ENCODE measurements at regions not wholly inside any gene's neighbourhood (a gene's known extent, or its start where the extent isn't known, plus 50 kb on each side); places are given as distances from the start of the nearest gene placed in this dataset.

DNA sequence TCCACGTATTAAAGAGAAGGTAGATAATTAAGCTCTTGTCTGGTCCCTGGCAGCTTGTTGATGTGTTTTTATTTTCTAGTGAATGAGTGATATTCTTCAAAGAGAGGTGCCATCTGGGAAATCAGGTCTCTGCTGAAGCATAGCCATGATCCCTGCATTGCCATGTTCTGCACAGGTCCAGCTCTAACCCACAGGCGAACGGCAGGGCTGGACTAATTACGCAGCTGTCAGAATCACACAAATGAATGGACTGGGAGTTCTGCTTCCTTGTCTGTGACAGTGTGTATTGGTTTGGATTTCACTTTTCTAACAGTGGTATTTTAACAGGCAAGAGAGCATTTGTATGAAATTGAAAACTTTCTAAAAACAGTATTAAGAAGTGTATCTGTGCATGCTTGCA lies 235.6 kb downstream of the FAT3 start:
- no peaks in the 10 kb centered on the region for H3K36me3 ChIP-seq (ENCODE audit: control insufficient read depth, insufficient read depth, low read length)
- H2AFZ ChIP-seq (ENCODE audit: low read length), result no peak overlapping the region
- DNase-seq (ENCODE audit: low read depth in 2 of 2), result no peak
- H3K4me2 ChIP-seq (ENCODE audit: extremely low read depth, insufficient read depth, low read length), result no peak overlapping the region
- no peak overlapping the region for H3K4me3 ChIP-seq (replicated peaks in 1 of 4; ENCODE audit: control extremely low read depth in 1 of 4, insufficient read depth in 1 of 4, low read depth in 3 of 4, low read length in 4 of 4)
- H3K27ac ChIP-seq (ENCODE audit: insufficient read depth, low read length), result no peak overlapping the region
- H3K9ac ChIP-seq (ENCODE audit: insufficient read depth, low read length), result no peak overlapping the region
- no peaks in the 10 kb centered on the region for H3K4me1 ChIP-seq (ENCODE audit: control insufficient read depth, extremely low read depth, insufficient read depth, low read length)
- H3K79me2 ChIP-seq (ENCODE audit: control insufficient read depth, insufficient read depth, low read length), result no peaks in the 10 kb centered on the region
- TF ChIP-seq EZH2 (IDR thresholded peaks at IDR 0.05; ENCODE audit: low read length, missing control alignments), result no peak
- TF ChIP-seq, protein P1, sequence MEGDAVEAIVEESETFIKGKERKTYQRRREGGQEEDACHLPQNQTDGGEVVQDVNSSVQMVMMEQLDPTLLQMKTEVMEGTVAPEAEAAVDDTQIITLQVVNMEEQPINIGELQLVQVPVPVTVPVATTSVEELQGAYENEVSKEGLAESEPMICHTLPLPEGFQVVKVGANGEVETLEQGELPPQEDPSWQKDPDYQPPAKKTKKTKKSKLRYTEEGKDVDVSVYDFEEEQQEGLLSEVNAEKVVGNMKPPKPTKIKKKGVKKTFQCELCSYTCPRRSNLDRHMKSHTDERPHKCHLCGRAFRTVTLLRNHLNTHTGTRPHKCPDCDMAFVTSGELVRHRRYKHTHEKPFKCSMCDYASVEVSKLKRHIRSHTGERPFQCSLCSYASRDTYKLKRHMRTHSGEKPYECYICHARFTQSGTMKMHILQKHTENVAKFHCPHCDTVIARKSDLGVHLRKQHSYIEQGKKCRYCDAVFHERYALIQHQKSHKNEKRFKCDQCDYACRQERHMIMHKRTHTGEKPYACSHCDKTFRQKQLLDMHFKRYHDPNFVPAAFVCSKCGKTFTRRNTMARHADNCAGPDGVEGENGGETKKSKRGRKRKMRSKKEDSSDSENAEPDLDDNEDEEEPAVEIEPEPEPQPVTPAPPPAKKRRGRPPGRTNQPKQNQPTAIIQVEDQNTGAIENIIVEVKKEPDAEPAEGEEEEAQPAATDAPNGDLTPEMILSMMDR (conservative IDR thresholded peaks at IDR 0.05 in 1 of 2, IDR thresholded peaks at IDR 0.05 in 1 of 2; ENCODE audit: low read depth in 1 of 2, low read length in 2 of 2), result no peak
- no peaks in the 10 kb centered on the region for H4K20me1 ChIP-seq (ENCODE audit: control insufficient read depth, extremely low read depth, insufficient read depth, low read length)
- no peaks in the 10 kb centered on the region for H3K27me3 ChIP-seq (ENCODE audit: control insufficient read depth, insufficient read depth, low read length)
- no peaks in the 10 kb centered on the region for H3K9me3 ChIP-seq (ENCODE audit: control insufficient read depth, insufficient read depth, low read depth, low read length)

DNA sequence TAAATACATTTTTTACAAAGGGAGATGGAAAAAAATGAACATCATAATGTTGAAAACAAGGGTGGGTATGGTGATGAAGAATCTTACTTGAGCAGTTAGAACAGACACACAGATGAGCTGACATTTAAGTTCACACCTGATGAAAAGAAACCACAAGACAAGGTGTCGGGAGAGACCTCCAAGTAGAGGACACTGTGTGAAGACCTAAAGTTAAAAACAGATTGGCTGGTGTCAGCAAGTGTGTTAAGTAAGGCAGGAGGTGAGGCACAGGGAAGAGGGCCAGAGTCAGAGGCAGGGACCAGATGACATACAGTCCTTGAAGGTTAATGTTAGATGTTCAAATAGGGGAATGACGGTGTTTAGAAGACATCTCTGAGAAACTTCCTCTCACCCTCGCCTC lies 236.8 kb downstream of the FAT3 start:
- Histone ChIP-seq H3K4me3 (replicated peaks in 1 of 4; ENCODE audit: control extremely low read depth in 1 of 4, insufficient read depth in 1 of 4, low read depth in 3 of 4, low read length in 4 of 4) (no peak overlapping the region), H3K36me3 (ENCODE audit: control insufficient read depth, insufficient read depth, low read length) (no peaks in the 10 kb centered on the region), H2AFZ (ENCODE audit: low read length) (no peak overlapping the region), H3K4me1 (ENCODE audit: control insufficient read depth, extremely low read depth, insufficient read depth, low read length) (no peaks in the 10 kb centered on the region), H3K27ac (ENCODE audit: insufficient read depth, low read length) (no peak overlapping the region), H4K20me1 (ENCODE audit: control insufficient read depth, extremely low read depth, insufficient read depth, low read length) (no peaks in the 10 kb centered on the region), H3K9me3 (ENCODE audit: control insufficient read depth, insufficient read depth, low read depth, low read length) (no peaks in the 10 kb centered on the region), H3K79me2 (ENCODE audit: control insufficient read depth, insufficient read depth, low read length) (no peaks in the 10 kb centered on the region), H3K9ac (ENCODE audit: insufficient read depth, low read length) (no peak overlapping the region), H3K4me2 (ENCODE audit: extremely low read depth, insufficient read depth, low read length) (no peak overlapping the region), H3K27me3 (ENCODE audit: control insufficient read depth, insufficient read depth, low read length) (no peaks in the 10 kb centered on the region)
- DNase-seq (ENCODE audit: low read depth in 2 of 2), result no peak
- TF ChIP-seq EZH2 (IDR thresholded peaks at IDR 0.05; ENCODE audit: low read length, missing control alignments), result no peak

DNA sequence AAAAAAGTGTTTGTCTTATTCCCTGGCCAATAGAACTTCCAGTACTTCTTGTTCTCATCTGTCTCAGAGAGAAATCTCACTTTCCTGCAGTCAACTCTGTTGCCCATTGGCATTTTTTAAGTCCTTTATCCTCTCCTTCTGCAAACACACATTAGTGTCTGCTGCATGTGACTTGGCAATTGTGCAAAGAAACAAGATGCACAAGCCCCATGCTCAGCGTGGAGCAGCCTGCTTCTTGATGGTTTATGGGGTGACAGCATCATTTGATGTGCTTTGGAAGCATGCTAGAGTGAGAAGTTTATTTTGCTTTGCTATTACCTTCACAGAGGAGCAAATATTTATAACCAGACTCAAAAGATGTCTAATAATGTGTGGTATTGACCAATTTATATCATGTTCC lies 238.2 kb downstream of the FAT3 start:
- no peak overlapping the region for H2AFZ ChIP-seq (ENCODE audit: low read length)
- TF ChIP-seq EZH2 (IDR thresholded peaks at IDR 0.05; ENCODE audit: low read length, missing control alignments), result no peak
- TF ChIP-seq, protein P1 (conservative IDR thresholded peaks at IDR 0.05 in 1 of 2, IDR thresholded peaks at IDR 0.05 in 1 of 2; ENCODE audit: low read depth in 1 of 2, low read length in 2 of 2), result no peak
- H3K9me3 ChIP-seq (ENCODE audit: control insufficient read depth, insufficient read depth, low read depth, low read length), result no peaks in the 10 kb centered on the region
- H3K79me2 ChIP-seq (ENCODE audit: control insufficient read depth, insufficient read depth, low read length), result no peaks in the 10 kb centered on the region
- no peak overlapping the region for H3K4me3 ChIP-seq (replicated peaks in 1 of 4; ENCODE audit: control extremely low read depth in 1 of 4, insufficient read depth in 1 of 4, low read depth in 3 of 4, low read length in 4 of 4)
- DNase-seq (ENCODE audit: low read depth in 2 of 2), result peak in 1 of 2 donors; percentile 45
- H3K27ac ChIP-seq (ENCODE audit: insufficient read depth, low read length), result no peak overlapping the region
- no peak overlapping the region for H3K9ac ChIP-seq (ENCODE audit: insufficient read depth, low read length)
- no peak overlapping the region for H3K4me2 ChIP-seq (ENCODE audit: extremely low read depth, insufficient read depth, low read length)
- H3K36me3 ChIP-seq (ENCODE audit: control insufficient read depth, insufficient read depth, low read length), result no peaks in the 10 kb centered on the region
- H3K27me3 ChIP-seq (ENCODE audit: control insufficient read depth, insufficient read depth, low read length), result no peaks in the 10 kb centered on the region
- H4K20me1 ChIP-seq (ENCODE audit: control insufficient read depth, extremely low read depth, insufficient read depth, low read length), result no peaks in the 10 kb centered on the region
- no peaks in the 10 kb centered on the region for H3K4me1 ChIP-seq (ENCODE audit: control insufficient read depth, extremely low read depth, insufficient read depth, low read length)
